Transverse colon (tissue), 4 donors: ENCODE measurements at regions not wholly inside any gene's neighbourhood (a gene's known extent, or its start where the extent isn't known, plus 50 kb on each side); places are given as distances from the start of the nearest gene placed in this dataset.

Experiments used
- DNase-seq: peaks from one replicate; pipeline ENCODE4 v3.0.0-alpha.2; 2019
- H3K27ac ChIP-seq, 4 donors: fragments of 200-600 bp; sonication (generic); 2 replicates each; pipeline ENCODE4 v1.5.1; 2016 to 2018; ENCODE audit warnings: inconsistent platforms in 4 of 4
- H3K27me3 ChIP-seq: fragments of 200-600 bp; sonication (generic); 2 replicates; pipeline ENCODE4 v1.5.1; 2017; ENCODE audit warnings: inconsistent platforms
- H3K36me3 ChIP-seq, 4 donors: fragments of 200-600 bp; sonication (generic); 2 replicates each; pipeline ENCODE4 v1.5.1; 2017 to 2019; ENCODE audit warnings: inconsistent platforms in 4 of 4
- H3K4me1 ChIP-seq, 4 donors: fragments of 200-600 bp; sonication (generic); 2 replicates each; pipeline ENCODE4 v1.5.1; 2017 to 2020; ENCODE audit warnings: inconsistent platforms in 4 of 4
- H3K4me3 ChIP-seq, 4 donors: fragments of 200-600 bp; sonication (generic); 1 replicate in 1 of 4; 2 replicates in 3 of 4; pipeline versions ENCODE4 v1.5.1 to v1.6.1; 2017 to 2019; ENCODE audit warnings: inconsistent platforms in 4 of 4
- H3K9me3 ChIP-seq, 2 donors: fragments of 200-600 bp; sonication (generic); 2 replicates each; pipeline ENCODE4 v1.5.1; 2017 to 2019; ENCODE audit warnings: inconsistent platforms in 2 of 2
- CTCF ChIP-seq, 5 experiments: fragments of 200-600 bp in 3 of 5; fragments of 450-650 bp in 2 of 5; sonication (generic) in 3 of 5; IDR thresholded peaks; 1 replicate in 2 of 5; 2 replicates in 3 of 5; pipeline ENCODE4 v1.5.1; 2016 to 2017; ENCODE audit warnings: antibody characterized with exemption in 5 of 5, inconsistent platforms in 3 of 5, mild to moderate bottlenecking in 2 of 5, moderate library complexity in 1 of 5
- EP300 ChIP-seq: sonication (generic); formaldehyde crosslinking; IDR thresholded peaks from one replicate; pipeline ENCODE4 v1.6.1; 2017; ENCODE audit warnings: antibody characterized with exemption, low read depth
- POLR2A ChIP-seq: fragments of 450-650 bp; IDR thresholded peaks from one replicate; pipeline ENCODE4 v1.6.1; 2016; ENCODE audit warnings: antibody characterized with exemption, mild to moderate bottlenecking, moderate library complexity
- POLR2AphosphoS5 ChIP-seq, 3 donors: sonication (generic); formaldehyde crosslinking; IDR thresholded peaks; one replicate each; pipeline ENCODE4 v1.6.1; 2016; ENCODE audit warnings: antibody characterized with exemption in 3 of 3
- WGBS, 2 donors: methylation state at CpG; one replicate each; pipeline ENCODE4 v1.1.5; 2018; ENCODE audit warnings: low coverage in 1 of 2; 5-methylcytosine and 5-hydroxymethylcytosine counted together
- in situ Hi-C, 4 donors: fragments of 200-750 bp; cut with MboI; loops; one replicate each; pipeline versions ENCODE4 v1.15.0 to v1.15.1; 2017; ENCODE audit warnings: low sequenced_read_pairs in 3 of 4, low pct_ligation_motif_present in 1 of 4, low pct_unique_long_range_greater_than_20kb in 1 of 4
- intact Hi-C: fragments of 100-400 bp; cut with DNase I; formaldehyde crosslinking; loops from one replicate; pipeline ENCODE4 v1.15.1; 2023; ENCODE audit warnings: low total_unique reads

GRCh38 chr7:124171068-124171467, 138.2 kb upstream of the TMEM229A start:
- no peaks in the 10 kb centered on the region for H3K36me3 ChIP-seq
- DNase-seq, result no peak
- intact Hi-C loops (no loop called here), in situ Hi-C loops (loop anchor here in 2 of 4 donors (25.0 kb wide), 1 partner anchor 616 kb away; no protein-coding TSS in a partner anchor)
- H3K4me1 ChIP-seq, result no peaks in the 10 kb centered on the region
- no peak overlapping the region for H3K4me3 ChIP-seq
- no peaks in the 10 kb centered on the region for H3K9me3 ChIP-seq
- WGBS, 2 donors, result 29% methylated on average over 1 of the region's 1 CpG
- no peak overlapping the region for H3K27ac ChIP-seq
- TF ChIP-seq POLR2A (no peak), POLR2AphosphoS5 (IDR thresholded peaks at IDR 0.05) (no peak), CTCF (IDR thresholded peaks at IDR 0.05) (no peak), EP300 (no peak)
- H3K27me3 ChIP-seq, result no peaks in the 10 kb centered on the region

GRCh38 chr7:124168616-124169015, 135.7 kb upstream of the TMEM229A start:
- Histone ChIP-seq H3K27me3 (no peaks in the 10 kb centered on the region), H3K36me3 (no peaks in the 10 kb centered on the region), H3K4me3 (no peak overlapping the region), H3K9me3 (no peaks in the 10 kb centered on the region), H3K27ac (no peak overlapping the region), H3K4me1 (no peaks in the 10 kb centered on the region)
- intact Hi-C loops (no loop called here), in situ Hi-C loops (loop anchor here in 2 of 4 donors (25.0 kb wide), 1 partner anchor 619 kb away; no protein-coding TSS in a partner anchor)
- TF ChIP-seq CTCF (IDR thresholded peaks at IDR 0.05), result no peak
- TF ChIP-seq EP300, result no peak
- no peak for TF ChIP-seq POLR2A
- TF ChIP-seq POLR2AphosphoS5 (IDR thresholded peaks at IDR 0.05), result no peak
- WGBS, 2 donors, result 57 to 66% methylated on average over 2 of the region's 2 CpGs
- no peak for DNase-seq

GRCh38 chr7:124162667-124163066, 129.8 kb upstream of the TMEM229A start:
- no peak overlapping the region for H3K27ac ChIP-seq
- H3K4me3 ChIP-seq, result no peak overlapping the region
- H3K36me3 ChIP-seq, result no peaks in the 10 kb centered on the region
- in situ Hi-C loops, result loop anchor here in 2 of 4 donors (25.0 kb wide), 1 partner anchor 625 kb away; no protein-coding TSS in a partner anchor
- no peaks in the 10 kb centered on the region for H3K27me3 ChIP-seq
- H3K4me1 ChIP-seq, result no peaks in the 10 kb centered on the region
- intact Hi-C loops, result no loop called here
- H3K9me3 ChIP-seq, result no peaks in the 10 kb centered on the region
- TF ChIP-seq POLR2AphosphoS5 (IDR thresholded peaks at IDR 0.05), result no peak
- no peak for TF ChIP-seq EP300
- no peak for TF ChIP-seq CTCF (IDR thresholded peaks at IDR 0.05)
- no peak for TF ChIP-seq POLR2A
- no peak for DNase-seq

GRCh38 chr7:124155432-124156022, 122.7 kb upstream of the TMEM229A start:
- Histone ChIP-seq H3K27me3 (no peaks in the 10 kb centered on the region), H3K36me3 (no peaks in the 10 kb centered on the region), H3K27ac (no peak overlapping the region), H3K9me3 (no peaks in the 10 kb centered on the region), H3K4me1 (no peaks in the 10 kb centered on the region), H3K4me3 (no peak overlapping the region)
- no peak for DNase-seq
- WGBS, 2 donors, result 33 to 41% methylated on average over 3 of the region's 3 CpGs
- in situ Hi-C loops (loop anchor here in 3 of 4 donors (10.0 to 25.0 kb wide), 2 partner anchors 629 to 632 kb away; no protein-coding TSS in a partner anchor), intact Hi-C loops (no loop called here)
- TF ChIP-seq EP300 (no peak), CTCF (IDR thresholded peaks at IDR 0.05) (peak in 3 of 5 experiments; percentile 24 to 33 (median 29)), POLR2AphosphoS5 (IDR thresholded peaks at IDR 0.05) (no peak), POLR2A (no peak)
